HEK293T (cell line): ENCODE measurements at regions not wholly inside any gene's neighbourhood (a gene's known extent, or its start where the extent isn't known, plus 50 kb on each side); places are given as distances from the start of the nearest gene placed in this dataset.

Experiments used
- ARNT ChIP-seq: fragments of 450-650 bp; IDR thresholded peaks from 2 replicates; pipeline ENCODE4 v1.6.1; 2017; ENCODE audit warnings: mild to moderate bottlenecking
- FOXA1 ChIP-seq: fragments of 450-650 bp; IDR thresholded peaks from 2 replicates; pipeline ENCODE4 v1.6.1; 2016; ENCODE audit warnings: mild to moderate bottlenecking
- FOXK2 ChIP-seq: fragments of 450-650 bp; IDR thresholded peaks from 2 replicates; pipeline ENCODE4 v1.6.1; 2016; ENCODE audit warnings: mild to moderate bottlenecking
- FOXM1 ChIP-seq: fragments of 450-650 bp; IDR thresholded peaks from 2 replicates; pipeline ENCODE4 v1.6.1; 2017; ENCODE audit warnings: mild to moderate bottlenecking, borderline replicate concordance
- HDGF ChIP-seq: fragments of 450-650 bp; IDR thresholded peaks from 2 replicates; pipeline ENCODE4 v1.6.1; 2017; ENCODE audit warnings: antibody characterized with exemption, borderline replicate concordance
- NFRKB ChIP-seq: fragments of 450-650 bp; IDR thresholded peaks from 2 replicates; pipeline ENCODE4 v1.6.1; 2016; ENCODE audit warnings: mild to moderate bottlenecking, moderate library complexity
- SUZ12 ChIP-seq: fragments of 450-650 bp; IDR thresholded peaks from 2 replicates; pipeline ENCODE4 v1.6.1; 2016; ENCODE audit warnings: mild to moderate bottlenecking
- TARDBP ChIP-seq: fragments of 450-650 bp; IDR thresholded peaks from 2 replicates; pipeline ENCODE4 v1.6.1; 2016
- TF ChIP-seq, protein P1 (sequence below): fragments of 450-650 bp; IDR thresholded peaks from 2 replicates; pipeline ENCODE4 v1.6.1; 2016

DNA sequence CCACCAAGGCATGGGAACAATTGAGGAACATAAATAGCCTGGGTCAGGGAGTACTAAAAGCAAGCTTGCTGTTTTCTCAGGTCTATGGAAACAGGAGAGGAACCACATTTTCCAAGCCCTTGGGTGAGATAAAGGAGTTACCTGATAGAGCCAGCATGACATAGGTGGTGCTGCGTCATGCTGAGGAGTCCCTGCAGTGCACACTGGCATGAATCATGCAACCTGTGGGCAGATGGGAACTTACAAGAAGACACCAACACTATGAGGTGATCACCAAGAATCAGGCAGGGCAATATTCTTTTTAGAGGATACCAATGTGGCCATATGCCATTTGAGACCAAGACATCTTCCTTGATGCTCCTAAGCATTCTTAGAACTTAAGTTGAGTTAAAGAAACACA, 531.8 kb downstream of the ZEB2 start:
- TF ChIP-seq ARNT (no peak), FOXA1 (no peak), HDGF (no peak), TARDBP (no peak), SUZ12 (no peak), FOXK2 (no peak), NFRKB (no peak), FOXM1 (no peak)
- TF ChIP-seq, protein P1, sequence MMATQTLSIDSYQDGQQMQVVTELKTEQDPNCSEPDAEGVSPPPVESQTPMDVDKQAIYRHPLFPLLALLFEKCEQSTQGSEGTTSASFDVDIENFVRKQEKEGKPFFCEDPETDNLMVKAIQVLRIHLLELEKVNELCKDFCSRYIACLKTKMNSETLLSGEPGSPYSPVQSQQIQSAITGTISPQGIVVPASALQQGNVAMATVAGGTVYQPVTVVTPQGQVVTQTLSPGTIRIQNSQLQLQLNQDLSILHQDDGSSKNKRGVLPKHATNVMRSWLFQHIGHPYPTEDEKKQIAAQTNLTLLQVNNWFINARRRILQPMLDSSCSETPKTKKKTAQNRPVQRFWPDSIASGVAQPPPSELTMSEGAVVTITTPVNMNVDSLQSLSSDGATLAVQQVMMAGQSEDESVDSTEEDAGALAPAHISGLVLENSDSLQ: no peak
